B cell (primary cell): ENCODE measurements at regions not wholly inside any gene's neighbourhood (a gene's known extent, or its start where the extent isn't known, plus 50 kb on each side); places are given as distances from the start of the nearest gene placed in this dataset.

ENCODE experiments used
- EZH2 ChIP-seq: IDR thresholded peaks from 2 replicates; pipeline ENCODE4 v1.6.1; 2012; ENCODE audit warnings: borderline replicate concordance, low read depth, mild to moderate bottlenecking, moderate library complexity, low read length; ENCODE audit not compliant: insufficient read depth, poor library complexity, severe bottlenecking
- TF ChIP-seq, protein P1 (sequence below): fragments of 200-600 bp; IDR thresholded peaks from one replicate; pipeline ENCODE4 v1.8.0; 2022; ENCODE audit warnings: antibody characterized with exemption, mild to moderate bottlenecking

DNA sequence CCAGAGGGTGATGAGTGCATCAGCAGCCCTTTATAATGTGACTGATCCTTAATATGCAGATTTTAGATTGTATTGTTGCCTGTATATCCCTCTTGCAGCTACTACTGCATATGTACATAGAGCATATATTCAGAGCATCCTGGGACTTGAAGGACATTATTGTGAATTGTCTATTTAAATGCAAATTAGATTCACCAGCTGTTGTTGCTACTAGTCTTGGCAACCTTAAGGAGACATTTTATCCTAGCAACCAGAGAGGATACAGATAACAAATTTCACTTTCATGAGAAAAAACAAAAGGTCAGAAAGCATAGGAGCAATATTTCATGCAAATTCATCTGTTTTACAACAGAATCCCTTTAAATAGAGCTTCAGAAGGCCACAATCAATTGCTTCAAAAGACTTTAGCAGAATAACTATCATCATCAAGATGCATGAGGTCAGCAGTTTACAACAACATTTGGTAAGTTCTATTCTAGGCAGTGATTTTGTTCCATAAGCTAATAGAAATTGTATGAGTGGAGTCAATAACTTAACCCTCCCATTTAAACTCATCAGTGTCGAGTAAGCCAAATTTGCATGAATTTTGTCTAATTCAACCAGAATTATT lies 148.6 kb downstream of the GC start:
- TF ChIP-seq, protein P1, sequence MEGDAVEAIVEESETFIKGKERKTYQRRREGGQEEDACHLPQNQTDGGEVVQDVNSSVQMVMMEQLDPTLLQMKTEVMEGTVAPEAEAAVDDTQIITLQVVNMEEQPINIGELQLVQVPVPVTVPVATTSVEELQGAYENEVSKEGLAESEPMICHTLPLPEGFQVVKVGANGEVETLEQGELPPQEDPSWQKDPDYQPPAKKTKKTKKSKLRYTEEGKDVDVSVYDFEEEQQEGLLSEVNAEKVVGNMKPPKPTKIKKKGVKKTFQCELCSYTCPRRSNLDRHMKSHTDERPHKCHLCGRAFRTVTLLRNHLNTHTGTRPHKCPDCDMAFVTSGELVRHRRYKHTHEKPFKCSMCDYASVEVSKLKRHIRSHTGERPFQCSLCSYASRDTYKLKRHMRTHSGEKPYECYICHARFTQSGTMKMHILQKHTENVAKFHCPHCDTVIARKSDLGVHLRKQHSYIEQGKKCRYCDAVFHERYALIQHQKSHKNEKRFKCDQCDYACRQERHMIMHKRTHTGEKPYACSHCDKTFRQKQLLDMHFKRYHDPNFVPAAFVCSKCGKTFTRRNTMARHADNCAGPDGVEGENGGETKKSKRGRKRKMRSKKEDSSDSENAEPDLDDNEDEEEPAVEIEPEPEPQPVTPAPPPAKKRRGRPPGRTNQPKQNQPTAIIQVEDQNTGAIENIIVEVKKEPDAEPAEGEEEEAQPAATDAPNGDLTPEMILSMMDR, result no peak
- TF ChIP-seq EZH2, result no peak
